HEK293 (cell line): ENCODE measurements at regions not wholly inside any gene's neighbourhood (a gene's known extent, or its start where the extent isn't known, plus 50 kb on each side); places are given as distances from the start of the nearest gene placed in this dataset.

Experiments
- CTCF ChIA-PET: fragments of 350-600 bp; formaldehyde crosslinking; extraction: SDS; loops from one replicate; lab custom pipeline; 2021; ENCODE audit warnings: antibody characterized with exemption; lab: Yijun Ruan, JAX
- POLR2A ChIA-PET: fragments of 300-600 bp; formaldehyde crosslinking; extraction: SDS; loops from one replicate; lab custom pipeline; 2020; ENCODE audit warnings: antibody characterized with exemption, inconsistent platforms; lab: Yijun Ruan, JAX
- H3K27ac ChIP-seq: fragments of 200-500 bp; sonication (Bioruptor generic); 2 replicates; pipeline ENCODE4 v1.5.1; 2014; ENCODE audit warnings: low read depth, low read length, control low read depth, inconsistent platforms; ENCODE audit errors: extremely low read depth
- H3K36me3 ChIP-seq, 2 experiments: fragments of 200-500 bp in 1 of 2; sonication (Bioruptor generic) in 1 of 2; 1 replicate in 1 of 2; 2 replicates in 1 of 2; pipeline ENCODE4 v1.5.1; 2014 to 2017; ENCODE audit warnings: inconsistent platforms in 2 of 2, low read length in 2 of 2; ENCODE audit not compliant: control insufficient read depth in 2 of 2, insufficient read depth in 1 of 2
- H3K4me1 ChIP-seq: fragments of 200-500 bp; sonication (Bioruptor generic); 2 replicates; pipeline ENCODE4 v1.5.1; 2014; ENCODE audit warnings: mild to moderate bottlenecking, low read length, inconsistent platforms; ENCODE audit not compliant: control insufficient read depth, insufficient read depth
- H3K4me3 ChIP-seq: 2 replicates; pipeline ENCODE4 v1.5.1; 2011; ENCODE audit warnings: low read depth, mild to moderate bottlenecking, control low read depth, low read length, moderate library complexity
- H3K9me3 ChIP-seq: fragments of 200-500 bp; sonication (Bioruptor generic); 2 replicates; pipeline ENCODE4 v1.5.1; 2014; ENCODE audit warnings: low read depth, low read length, inconsistent platforms; ENCODE audit not compliant: control insufficient read depth, insufficient read depth
- EGR2 ChIP-seq: fragments of 450-650 bp; formaldehyde crosslinking; IDR thresholded peaks from 2 replicates; pipeline ENCODE4 v1.5.1; 2016; ENCODE audit warnings: low read depth, missing biosample characterization, missing genetic modification characterization
- GLIS1 ChIP-seq: fragments of 450-650 bp; formaldehyde crosslinking; IDR thresholded peaks from 2 replicates; pipeline ENCODE4 v1.5.1; 2016; ENCODE audit warnings: missing biosample characterization, missing genetic modification characterization
- KLF9 ChIP-seq: fragments of 450-650 bp; formaldehyde crosslinking; IDR thresholded peaks from 2 replicates; pipeline ENCODE4 v1.5.1; 2016; ENCODE audit warnings: missing biosample characterization, missing genetic modification characterization, low read depth
- REST ChIP-seq: fragments of 450-650 bp; formaldehyde crosslinking; IDR thresholded peaks from 2 replicates; pipeline ENCODE4 v1.5.1; 2016; ENCODE audit warnings: missing biosample characterization, missing genetic modification characterization
- YY1 ChIP-seq: fragments of 450-650 bp; formaldehyde crosslinking; IDR thresholded peaks from 2 replicates; pipeline ENCODE4 v1.5.1; 2018; ENCODE audit warnings: missing biosample characterization, missing genetic modification characterization
- ZBTB48 ChIP-seq: fragments of 450-650 bp; formaldehyde crosslinking; IDR thresholded peaks from 2 replicates; pipeline ENCODE4 v1.5.1; 2016; ENCODE audit warnings: missing biosample characterization, missing genetic modification characterization
- ZNF112 ChIP-seq: fragments of 450-650 bp; formaldehyde crosslinking; IDR thresholded peaks from 2 replicates; pipeline ENCODE4 v1.5.0; 2017; ENCODE audit warnings: missing biosample characterization, missing genetic modification characterization
- ZNF132 ChIP-seq: fragments of 450-650 bp; formaldehyde crosslinking; IDR thresholded peaks from 2 replicates; pipeline ENCODE4 v1.5.1; 2017; ENCODE audit warnings: missing biosample characterization, missing genetic modification characterization, borderline replicate concordance
- ZNF366 ChIP-seq: fragments of 450-650 bp; formaldehyde crosslinking; conservative IDR thresholded peaks from 2 replicates; pipeline ENCODE4 v1.5.1; 2016; ENCODE audit warnings: missing biosample characterization, missing genetic modification characterization
- ZNF548 ChIP-seq: fragments of 450-650 bp; formaldehyde crosslinking; IDR thresholded peaks from 2 replicates; pipeline ENCODE4 v1.5.1; 2016; ENCODE audit warnings: missing biosample characterization, missing genetic modification characterization
- ZNF654 ChIP-seq: fragments of 450-650 bp; formaldehyde crosslinking; IDR thresholded peaks from 2 replicates; pipeline ENCODE4 v1.5.1; 2016; ENCODE audit warnings: low read depth, missing biosample characterization, missing genetic modification characterization
- ZNF664 ChIP-seq: fragments of 450-650 bp; formaldehyde crosslinking; IDR thresholded peaks from 2 replicates; pipeline ENCODE4 v1.5.1; 2016; ENCODE audit warnings: missing biosample characterization, missing genetic modification characterization
- ZNF830 ChIP-seq: fragments of 450-650 bp; IDR thresholded peaks from 2 replicates; pipeline ENCODE4 v1.5.0; 2018; ENCODE audit warnings: missing biosample characterization, missing genetic modification characterization, low read depth, mild to moderate bottlenecking, moderate library complexity
- TF ChIP-seq, protein P1 (sequence below): fragments of 450-650 bp; formaldehyde crosslinking; IDR thresholded peaks from 2 replicates; pipeline ENCODE4 v1.5.1; 2016; ENCODE audit warnings: missing biosample characterization, missing genetic modification characterization, low read depth
- TF ChIP-seq, protein P2 (sequence below): fragments of 450-650 bp; formaldehyde crosslinking; IDR thresholded peaks from 2 replicates; pipeline ENCODE4 v1.5.1; 2016; ENCODE audit warnings: missing biosample characterization, missing genetic modification characterization
- TF ChIP-seq, protein P3 (sequence below): fragments of 450-650 bp; formaldehyde crosslinking; IDR thresholded peaks from 2 replicates; pipeline ENCODE4 v1.5.1; 2016; ENCODE audit warnings: missing biosample characterization, missing genetic modification characterization, borderline replicate concordance

DNA sequence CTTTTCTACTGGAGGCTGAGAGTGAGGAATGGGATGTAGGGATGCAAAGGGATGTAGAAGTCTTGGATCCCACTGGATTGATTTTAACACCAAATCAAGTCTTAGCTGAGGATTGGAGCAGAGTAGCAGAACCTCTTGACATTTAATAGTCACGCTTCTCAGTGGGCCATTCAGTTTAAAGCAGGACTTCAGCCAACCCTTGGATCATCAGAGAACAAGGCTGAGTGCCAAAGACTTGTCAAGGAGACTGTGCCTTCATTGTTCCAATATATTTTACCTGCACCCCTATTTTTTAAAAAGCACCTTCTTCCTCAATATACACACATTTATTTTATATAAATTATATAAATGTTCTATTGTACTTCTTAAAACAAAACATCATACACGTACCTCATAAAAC, 242.4 kb upstream of the ST6GAL2 start:
- no peaks in the 10 kb centered on the region for H3K4me1 ChIP-seq
- H3K27ac ChIP-seq, result no peak overlapping the region
- CTCF ChIA-PET, result no interaction called here
- H3K9me3 ChIP-seq, result no peaks in the 10 kb centered on the region
- TF ChIP-seq, protein P1, sequence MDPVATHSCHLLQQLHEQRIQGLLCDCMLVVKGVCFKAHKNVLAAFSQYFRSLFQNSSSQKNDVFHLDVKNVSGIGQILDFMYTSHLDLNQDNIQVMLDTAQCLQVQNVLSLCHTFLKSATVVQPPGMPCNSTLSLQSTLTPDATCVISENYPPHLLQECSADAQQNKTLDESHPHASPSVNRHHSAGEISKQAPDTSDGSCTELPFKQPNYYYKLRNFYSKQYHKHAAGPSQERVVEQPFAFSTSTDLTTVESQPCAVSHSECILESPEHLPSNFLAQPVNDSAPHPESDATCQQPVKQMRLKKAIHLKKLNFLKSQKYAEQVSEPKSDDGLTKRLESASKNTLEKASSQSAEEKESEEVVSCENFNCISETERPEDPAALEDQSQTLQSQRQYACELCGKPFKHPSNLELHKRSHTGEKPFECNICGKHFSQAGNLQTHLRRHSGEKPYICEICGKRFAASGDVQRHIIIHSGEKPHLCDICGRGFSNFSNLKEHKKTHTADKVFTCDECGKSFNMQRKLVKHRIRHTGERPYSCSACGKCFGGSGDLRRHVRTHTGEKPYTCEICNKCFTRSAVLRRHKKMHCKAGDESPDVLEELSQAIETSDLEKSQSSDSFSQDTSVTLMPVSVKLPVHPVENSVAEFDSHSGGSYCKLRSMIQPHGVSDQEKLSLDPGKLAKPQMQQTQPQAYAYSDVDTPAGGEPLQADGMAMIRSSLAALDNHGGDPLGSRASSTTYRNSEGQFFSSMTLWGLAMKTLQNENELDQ (tag by site-specific recombination), result no peak
- no peak for TF ChIP-seq EGR2 (tag by site-specific recombination)
- TF ChIP-seq ZNF112 (tag by site-specific recombination), result no peak
- no peak for TF ChIP-seq ZBTB48 (tag by site-specific recombination)
- TF ChIP-seq ZNF654, result no peak
- TF ChIP-seq ZNF664 (tag by site-specific recombination), result no peak
- no peak for TF ChIP-seq ZNF548
- no peak for TF ChIP-seq ZNF830 (tag by site-specific recombination)
- no peak for TF ChIP-seq KLF9
- TF ChIP-seq YY1 (tag by site-specific recombination), result no peak
- TF ChIP-seq GLIS1 (tag by site-specific recombination), result no peak
- no peak for TF ChIP-seq REST (tag by site-specific recombination)
- TF ChIP-seq ZNF132 (tag by site-specific recombination), result no peak
- TF ChIP-seq, all 188 proteins: peak for 0
- Histone ChIP-seq H3K4me3 (no peak overlapping the region), H3K36me3 (no peaks in the 10 kb centered on the region)
- POLR2A ChIA-PET, result no interaction called here

DNA sequence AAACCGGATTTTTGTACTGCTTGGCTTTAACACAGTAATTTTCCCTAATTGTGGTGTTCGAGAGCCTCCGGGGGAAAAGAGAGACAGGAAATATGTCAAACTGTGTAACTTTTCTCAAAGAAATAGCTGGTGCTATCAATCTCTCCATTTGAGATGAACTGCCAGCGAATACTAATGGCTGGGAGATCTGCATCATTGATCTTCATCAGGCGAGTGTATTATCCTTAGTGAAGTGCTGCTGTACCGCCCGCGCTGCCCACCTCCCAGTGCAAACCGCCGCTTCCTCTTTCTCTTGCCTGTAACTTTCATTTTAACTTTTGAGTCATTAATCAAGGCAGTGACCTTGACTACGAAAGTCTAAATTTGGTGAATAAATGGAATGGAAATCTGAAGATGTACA, 246.1 kb upstream of the ST6GAL2 start:
- Histone ChIP-seq H3K4me3 (no peak overlapping the region), H3K36me3 (no peaks in the 10 kb centered on the region), H3K9me3 (no peaks in the 10 kb centered on the region), H3K4me1 (no peaks in the 10 kb centered on the region), H3K27ac (no peak overlapping the region)
- ChIA-PET CTCF (no interaction called here), POLR2A (no interaction called here)
- TF ChIP-seq, protein P2, sequence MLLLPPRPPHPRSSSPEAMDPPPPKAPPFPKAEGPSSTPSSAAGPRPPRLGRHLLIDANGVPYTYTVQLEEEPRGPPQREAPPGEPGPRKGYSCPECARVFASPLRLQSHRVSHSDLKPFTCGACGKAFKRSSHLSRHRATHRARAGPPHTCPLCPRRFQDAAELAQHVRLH (tag by site-specific recombination), result no peak
- TF ChIP-seq, protein P3, sequence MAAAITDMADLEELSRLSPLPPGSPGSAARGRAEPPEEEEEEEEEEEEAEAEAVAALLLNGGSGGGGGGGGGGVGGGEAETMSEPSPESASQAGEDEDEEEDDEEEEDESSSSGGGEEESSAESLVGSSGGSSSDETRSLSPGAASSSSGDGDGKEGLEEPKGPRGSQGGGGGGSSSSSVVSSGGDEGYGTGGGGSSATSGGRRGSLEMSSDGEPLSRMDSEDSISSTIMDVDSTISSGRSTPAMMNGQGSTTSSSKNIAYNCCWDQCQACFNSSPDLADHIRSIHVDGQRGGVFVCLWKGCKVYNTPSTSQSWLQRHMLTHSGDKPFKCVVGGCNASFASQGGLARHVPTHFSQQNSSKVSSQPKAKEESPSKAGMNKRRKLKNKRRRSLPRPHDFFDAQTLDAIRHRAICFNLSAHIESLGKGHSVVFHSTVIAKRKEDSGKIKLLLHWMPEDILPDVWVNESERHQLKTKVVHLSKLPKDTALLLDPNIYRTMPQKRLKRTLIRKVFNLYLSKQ (tag by site-specific recombination), result no peak
- TF ChIP-seq ZNF366 (tag by site-specific recombination), result no peak
